B cell (primary cell): ENCODE measurements at regions not wholly inside any gene's neighbourhood (a gene's known extent, or its start where the extent isn't known, plus 50 kb on each side); places are given as distances from the start of the nearest gene placed in this dataset.

ENCODE experiments used
- EZH2 ChIP-seq: IDR thresholded peaks from 2 replicates; pipeline ENCODE4 v1.6.1; 2012; ENCODE audit warnings: borderline replicate concordance, low read depth, mild to moderate bottlenecking, moderate library complexity, low read length; ENCODE audit not compliant: insufficient read depth, poor library complexity, severe bottlenecking
- TF ChIP-seq, protein P1 (sequence below): fragments of 200-600 bp; IDR thresholded peaks from one replicate; pipeline ENCODE4 v1.8.0; 2022; ENCODE audit warnings: antibody characterized with exemption, mild to moderate bottlenecking

DNA sequence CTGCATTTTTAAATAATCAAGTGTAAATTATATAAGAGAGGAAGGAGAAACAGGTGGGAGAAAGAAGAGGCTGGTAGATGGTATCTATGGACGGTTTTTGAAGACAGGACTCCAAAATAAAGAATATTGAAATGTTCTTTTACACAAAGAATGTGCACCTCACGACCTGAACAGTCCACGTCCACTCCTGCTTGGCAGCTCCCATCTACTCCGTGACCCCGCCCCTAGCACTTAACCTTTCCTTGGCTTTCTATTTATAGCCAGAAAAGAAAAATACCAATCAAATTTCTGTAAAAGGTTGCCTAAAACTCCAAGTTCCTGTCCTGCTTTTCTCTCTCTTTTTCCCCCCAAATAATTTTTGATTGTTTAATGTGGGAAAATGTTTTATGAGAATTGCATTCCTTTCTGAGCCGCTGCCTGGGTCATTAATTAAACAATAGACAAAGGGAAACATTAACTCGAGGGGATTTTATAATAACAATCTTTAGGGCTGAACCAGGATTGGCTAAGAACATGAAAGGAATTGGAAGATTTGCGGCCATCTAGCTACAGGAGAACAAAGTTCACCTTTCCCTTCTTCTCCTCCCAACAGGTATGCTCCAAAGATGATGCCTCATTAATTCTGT, 173.6 kb upstream of the MAP3K1 start:
- TF ChIP-seq, protein P1, sequence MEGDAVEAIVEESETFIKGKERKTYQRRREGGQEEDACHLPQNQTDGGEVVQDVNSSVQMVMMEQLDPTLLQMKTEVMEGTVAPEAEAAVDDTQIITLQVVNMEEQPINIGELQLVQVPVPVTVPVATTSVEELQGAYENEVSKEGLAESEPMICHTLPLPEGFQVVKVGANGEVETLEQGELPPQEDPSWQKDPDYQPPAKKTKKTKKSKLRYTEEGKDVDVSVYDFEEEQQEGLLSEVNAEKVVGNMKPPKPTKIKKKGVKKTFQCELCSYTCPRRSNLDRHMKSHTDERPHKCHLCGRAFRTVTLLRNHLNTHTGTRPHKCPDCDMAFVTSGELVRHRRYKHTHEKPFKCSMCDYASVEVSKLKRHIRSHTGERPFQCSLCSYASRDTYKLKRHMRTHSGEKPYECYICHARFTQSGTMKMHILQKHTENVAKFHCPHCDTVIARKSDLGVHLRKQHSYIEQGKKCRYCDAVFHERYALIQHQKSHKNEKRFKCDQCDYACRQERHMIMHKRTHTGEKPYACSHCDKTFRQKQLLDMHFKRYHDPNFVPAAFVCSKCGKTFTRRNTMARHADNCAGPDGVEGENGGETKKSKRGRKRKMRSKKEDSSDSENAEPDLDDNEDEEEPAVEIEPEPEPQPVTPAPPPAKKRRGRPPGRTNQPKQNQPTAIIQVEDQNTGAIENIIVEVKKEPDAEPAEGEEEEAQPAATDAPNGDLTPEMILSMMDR, result no peak
- no peak for TF ChIP-seq EZH2
